CD8-positive, alpha-beta memory T cell (primary cell): ENCODE measurements at regions not wholly inside any gene's neighbourhood (a gene's known extent, or its start where the extent isn't known, plus 50 kb on each side); places are given as distances from the start of the nearest gene placed in this dataset.

ENCODE experiments used
- CTCF ChIA-PET: fragments of 350-600 bp; sonication (Branson Sonifier 250); formaldehyde crosslinking; loops from one replicate; lab custom pipeline; 2021; ENCODE audit warnings: antibody characterized with exemption; lab: Charles Lee
- POLR2A ChIA-PET: fragments of 350-600 bp; sonication (Branson Sonifier 250); formaldehyde crosslinking; loops from one replicate; lab custom pipeline; 2021; ENCODE audit warnings: antibody characterized with exemption; lab: Charles Lee
- DNase-seq, 5 donors: peaks; one replicate each; pipeline versions ENCODE4 v3.0.0 to v3.0.0-alpha.2; 2020 to 2022; ENCODE audit warnings: mixed read lengths in 1 of 5
- H3K27ac ChIP-seq: one replicate; pipeline ENCODE4 v1.7.0; 2013; ENCODE audit warnings: low read depth, mild to moderate bottlenecking, low read length, moderate library complexity
- H3K27me3 ChIP-seq: 2 replicates; pipeline ENCODE4 v1.7.0; 2013; ENCODE audit warnings: low read length, mild to moderate bottlenecking; ENCODE audit not compliant: insufficient read depth, poor library complexity, severe bottlenecking
- H3K36me3 ChIP-seq: 2 replicates; pipeline ENCODE4 v1.7.0; 2013; ENCODE audit warnings: mild to moderate bottlenecking, low read length, moderate library complexity; ENCODE audit not compliant: insufficient read depth
- H3K4me1 ChIP-seq: 2 replicates; pipeline ENCODE4 v1.7.0; 2013; ENCODE audit warnings: mild to moderate bottlenecking, low read length, moderate library complexity; ENCODE audit not compliant: insufficient read depth
- H3K4me3 ChIP-seq: 2 replicates; pipeline ENCODE4 v1.7.0; 2013; ENCODE audit warnings: mild to moderate bottlenecking, low read length
- H3K9me3 ChIP-seq: 2 replicates; pipeline ENCODE4 v1.7.0; 2013; ENCODE audit warnings: mild to moderate bottlenecking, low read length
- H3K27ac Mint-ChIP-seq, 8 donors: one replicate each; pipeline ENCODE4 v1.8.0; 2020 to 2021; ENCODE audit warnings: mixed read lengths in 8 of 8, mild to moderate bottlenecking in 6 of 8, inconsistent platforms in 3 of 8, moderate library complexity in 3 of 8
- H3K27me3 Mint-ChIP-seq, 2 donors: one replicate each; pipeline ENCODE4 v1.8.0; 2020 to 2021; ENCODE audit warnings: mixed read lengths in 2 of 2, mild to moderate bottlenecking in 1 of 2, moderate library complexity in 1 of 2
- H3K36me3 Mint-ChIP-seq, 3 donors: one replicate each; pipeline ENCODE4 v1.8.0; 2020 to 2021; ENCODE audit warnings: mixed read lengths in 3 of 3, inconsistent platforms in 1 of 3, mild to moderate bottlenecking in 1 of 3
- H3K4me1 Mint-ChIP-seq, 3 donors: one replicate each; pipeline ENCODE4 v1.8.0; 2020 to 2021; ENCODE audit warnings: mixed read lengths in 3 of 3, inconsistent platforms in 1 of 3, mild to moderate bottlenecking in 1 of 3
- H3K4me3 Mint-ChIP-seq, 7 donors: one replicate each; pipeline ENCODE4 v1.8.0; 2020 to 2021; ENCODE audit warnings: mixed read lengths in 7 of 7, mild to moderate bottlenecking in 6 of 7, moderate library complexity in 4 of 7, inconsistent platforms in 2 of 7
- H3K9me3 Mint-ChIP-seq, 5 donors: one replicate each; pipeline ENCODE4 v1.8.0; 2020 to 2022; ENCODE audit warnings: mixed read lengths in 5 of 5, mild to moderate bottlenecking in 3 of 5, moderate library complexity in 2 of 5, inconsistent platforms in 1 of 5

DNA sequence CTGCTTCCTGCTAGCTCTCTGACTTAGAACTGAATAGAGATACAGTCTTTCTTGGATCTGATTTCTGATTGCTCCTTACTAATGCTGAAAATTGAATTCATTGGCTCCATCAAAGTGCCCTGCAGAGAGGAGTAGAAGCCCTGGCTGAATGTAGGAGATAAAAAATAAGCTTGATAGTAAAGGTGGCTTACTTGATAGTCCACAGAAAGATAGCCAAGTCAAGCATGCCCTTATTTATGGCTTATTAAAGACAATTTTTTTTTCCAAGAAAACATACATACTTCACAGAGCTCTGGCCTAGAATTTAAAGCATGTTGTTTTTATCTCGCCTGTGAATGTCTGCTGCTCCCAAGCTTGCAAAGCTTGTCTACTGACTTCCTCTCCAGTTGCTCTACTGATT lies 124.6 kb upstream of the CADPS start:
- Histone ChIP-seq H3K27ac (no peak overlapping the region), H3K36me3 (no peaks in the 10 kb centered on the region), H3K4me1 (no peaks in the 10 kb centered on the region), H3K9me3 (no peaks in the 10 kb centered on the region), H3K27me3 (no peaks in the 10 kb centered on the region), H3K4me3 (no peak overlapping the region)
- H3K36me3 Mint-ChIP-seq: no peaks in the 10 kb centered on the region
- no peak for DNase-seq
- POLR2A ChIA-PET: no interaction called here
- H3K9me3 Mint-ChIP-seq: peaks cover 2 to 13% (median 11%) of the 10 kb centered on the region in 5 donors
- H3K4me1 Mint-ChIP-seq: no peaks in the 10 kb centered on the region
- H3K27me3 Mint-ChIP-seq: peaks cover 0 to 2% of the 10 kb centered on the region in 2 donors
- CTCF ChIA-PET: no interaction called here
- H3K27ac Mint-ChIP-seq: no peak overlapping the region
- no peak overlapping the region for H3K4me3 Mint-ChIP-seq

GRCh38 chr3:63004448-63004847 lies 129.2 kb upstream of the CADPS start:
- Histone ChIP-seq H3K4me3 (no peak overlapping the region), H3K36me3 (no peaks in the 10 kb centered on the region), H3K9me3 (no peaks in the 10 kb centered on the region), H3K27ac (no peak overlapping the region), H3K27me3 (no peaks in the 10 kb centered on the region), H3K4me1 (no peaks in the 10 kb centered on the region)
- Mint-ChIP-seq H3K4me1 (no peaks in the 10 kb centered on the region), H3K27me3 (no peaks in the 10 kb centered on the region), H3K36me3 (no peaks in the 10 kb centered on the region), H3K9me3 (peaks cover 0 to 18% (median 4%) of the 10 kb centered on the region in 5 donors), H3K27ac (no peak overlapping the region), H3K4me3 (no peak overlapping the region)
- DNase-seq: no peak
- CTCF ChIA-PET: no interaction called here
- POLR2A ChIA-PET: no interaction called here

GRCh38 chr3:63015614-63016309 lies 140.5 kb upstream of the CADPS start:
- Histone ChIP-seq H3K4me3 (no peak overlapping the region), H3K4me1 (no peaks in the 10 kb centered on the region), H3K9me3 (no peaks in the 10 kb centered on the region), H3K27me3 (no peaks in the 10 kb centered on the region), H3K36me3 (no peaks in the 10 kb centered on the region), H3K27ac (no peak overlapping the region)
- ChIA-PET CTCF (no interaction called here), POLR2A (no interaction called here)
- Mint-ChIP-seq H3K27me3 (no peaks in the 10 kb centered on the region), H3K36me3 (no peaks in the 10 kb centered on the region), H3K9me3 (peaks cover 3 to 14% (median 9%) of the 10 kb centered on the region in 5 donors), H3K4me3 (no peak overlapping the region), H3K4me1 (no peaks in the 10 kb centered on the region), H3K27ac (no peak overlapping the region)
- no peak for DNase-seq

GRCh38 chr3:63022114-63022513 lies 146.9 kb upstream of the CADPS start:
- ChIA-PET CTCF (no interaction called here), POLR2A (no interaction called here)

GRCh38 chr3:63026722-63027121 lies 151.5 kb upstream of the CADPS start:
- ChIA-PET CTCF (no interaction called here), POLR2A (no interaction called here)
- no peaks in the 10 kb centered on the region for H3K27me3 ChIP-seq
- Mint-ChIP-seq H3K27me3 (no peaks in the 10 kb centered on the region), H3K4me3 (no peak overlapping the region), H3K9me3 (peaks cover 0 to 19% (median 9%) of the 10 kb centered on the region in 5 donors), H3K27ac (no peak overlapping the region), H3K4me1 (no peaks in the 10 kb centered on the region), H3K36me3 (no peaks in the 10 kb centered on the region)
- no peak for DNase-seq
- H3K4me1 ChIP-seq: no peaks in the 10 kb centered on the region
- H3K4me3 ChIP-seq: no peak overlapping the region
- no peak overlapping the region for H3K27ac ChIP-seq
- no peaks in the 10 kb centered on the region for H3K9me3 ChIP-seq
- H3K36me3 ChIP-seq: no peaks in the 10 kb centered on the region

More at GRCh38 chr3:63022114-63022513, 146.9 kb upstream of the CADPS start:
- H3K9me3 ChIP-seq: no peaks in the 10 kb centered on the region
- H3K9me3 Mint-ChIP-seq: peaks cover 3 to 12% (median 4%) of the 10 kb centered on the region in 5 donors
- H3K27ac Mint-ChIP-seq: no peak overlapping the region
- H3K36me3 ChIP-seq: no peaks in the 10 kb centered on the region
- no peaks in the 10 kb centered on the region for H3K4me1 ChIP-seq
- H3K27me3 Mint-ChIP-seq: no peaks in the 10 kb centered on the region
- no peaks in the 10 kb centered on the region for H3K36me3 Mint-ChIP-seq
- no peak overlapping the region for H3K4me3 ChIP-seq
- no peak overlapping the region for H3K4me3 Mint-ChIP-seq
- H3K27ac ChIP-seq: no peak overlapping the region
- no peak for DNase-seq
- no peaks in the 10 kb centered on the region for H3K27me3 ChIP-seq
- no peaks in the 10 kb centered on the region for H3K4me1 Mint-ChIP-seq

- H3K4me3 Mint-ChIP-seq: no peak overlapping the region
- no peaks in the 10 kb centered on the region for H3K27me3 ChIP-seq
- H3K27ac Mint-ChIP-seq: no peak overlapping the region
- POLR2A ChIA-PET: no interaction called here
- no peak for DNase-seq
- H3K4me1 Mint-ChIP-seq: no peaks in the 10 kb centered on the region
- H3K27me3 Mint-ChIP-seq: no peaks in the 10 kb centered on the region
- H3K36me3 Mint-ChIP-seq: no peaks in the 10 kb centered on the region
- CTCF ChIA-PET: no interaction called here
- H3K36me3 ChIP-seq: no peaks in the 10 kb centered on the region
- no peak overlapping the region for H3K27ac ChIP-seq
- no peak overlapping the region for H3K4me3 ChIP-seq
- H3K9me3 Mint-ChIP-seq: peaks cover 0 to 19% (median 9%) of the 10 kb centered on the region in 5 donors
- no peaks in the 10 kb centered on the region for H3K9me3 ChIP-seq
- H3K4me1 ChIP-seq: no peaks in the 10 kb centered on the region
These were observed 154.1 kb upstream of the CADPS start for GRCh38 chr3:63029326-63029725.

GRCh38 chr3:63029921-63030320 lies 154.7 kb upstream of the CADPS start:
- H3K4me3 Mint-ChIP-seq: no peak overlapping the region

DNA sequence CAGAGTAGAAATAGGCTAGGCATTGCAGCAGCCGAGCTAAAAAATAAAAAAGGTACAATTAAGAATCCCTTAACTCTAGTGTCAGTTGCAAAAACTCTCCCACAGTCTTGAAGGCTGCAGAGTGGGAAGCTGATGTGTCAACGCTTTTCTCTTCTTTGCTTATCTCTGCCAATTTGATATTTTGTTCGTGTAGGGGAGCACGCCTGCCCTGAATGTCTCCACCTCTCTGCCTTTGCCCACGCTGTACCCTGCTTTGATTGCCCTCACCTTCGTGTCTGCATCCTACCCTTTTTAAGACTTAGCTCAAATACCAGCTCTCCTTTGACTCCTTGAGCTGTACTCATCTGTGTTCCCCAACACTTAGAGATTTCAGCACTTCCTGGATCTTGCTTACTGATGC lies 155.4 kb upstream of the CADPS start:
- Mint-ChIP-seq H3K4me1 (no peaks in the 10 kb centered on the region), H3K27ac (no peak overlapping the region), H3K36me3 (no peaks in the 10 kb centered on the region), H3K9me3 (peaks cover 3 to 15% (median 8%) of the 10 kb centered on the region in 5 donors), H3K4me3 (no peak overlapping the region), H3K27me3 (no peaks in the 10 kb centered on the region)
- DNase-seq: no peak
- CTCF ChIA-PET: no interaction called here
- POLR2A ChIA-PET: no interaction called here
- Histone ChIP-seq H3K27ac (no peak overlapping the region), H3K4me1 (no peaks in the 10 kb centered on the region), H3K36me3 (no peaks in the 10 kb centered on the region), H3K27me3 (no peaks in the 10 kb centered on the region), H3K4me3 (no peak overlapping the region), H3K9me3 (no peaks in the 10 kb centered on the region)

More at GRCh38 chr3:63029921-63030320, 154.7 kb upstream of the CADPS start:
- Mint-ChIP-seq H3K27ac (no peak overlapping the region), H3K27me3 (no peaks in the 10 kb centered on the region), H3K4me1 (no peaks in the 10 kb centered on the region), H3K9me3 (peaks cover under 1 to 19% (median 9%) of the 10 kb centered on the region in 5 donors), H3K36me3 (no peaks in the 10 kb centered on the region)
- POLR2A ChIA-PET: no interaction called here
- H3K27me3 ChIP-seq: no peaks in the 10 kb centered on the region
- no peak for DNase-seq
- no peak overlapping the region for H3K4me3 ChIP-seq
- H3K4me1 ChIP-seq: no peaks in the 10 kb centered on the region
- CTCF ChIA-PET: no interaction called here
- H3K9me3 ChIP-seq: no peaks in the 10 kb centered on the region
- no peak overlapping the region for H3K27ac ChIP-seq
- H3K36me3 ChIP-seq: no peaks in the 10 kb centered on the region
